HepG2 (cell line): ENCODE measurements at regions not wholly inside any gene's neighbourhood (a gene's known extent, or its start where the extent isn't known, plus 50 kb on each side); places are given as distances from the start of the nearest gene placed in this dataset.

Source experiments
- ATF1 ChIP-seq: IDR thresholded peaks from 2 replicates; pipeline ENCODE4 v1.6.1; 2016; ENCODE audit warnings: mild to moderate bottlenecking, control low read depth
- CHD2 ChIP-seq: IDR thresholded peaks from 2 replicates; pipeline ENCODE4 v1.6.1; 2011; ENCODE audit warnings: low read depth, low read length, improper control_type of control experiment
- CTCF ChIP-seq: sonication (generic); formaldehyde crosslinking; IDR thresholded peaks from 2 replicates; pipeline ENCODE4 v1.5.0; 2020; ENCODE audit warnings: mild to moderate bottlenecking, missing genetic modification reagents, moderate library complexity
- EZH2 ChIP-seq: conservative IDR thresholded peaks from 2 replicates; pipeline ENCODE4 v1.6.1; 2012; ENCODE audit warnings: mild to moderate bottlenecking, low read depth, low read length, moderate library complexity
- KAT7 ChIP-seq: IDR thresholded peaks from 2 replicates; pipeline ENCODE4 v1.6.1; 2018; ENCODE audit warnings: borderline replicate concordance, missing compliant biosample characterization
- MTA3 ChIP-seq: sonication (generic); formaldehyde crosslinking; IDR thresholded peaks from 2 replicates; pipeline ENCODE4 v1.4.0; 2020; ENCODE audit warnings: missing genetic modification reagents
- POLR2A ChIP-seq, 2 experiments: IDR thresholded peaks; 2 replicates each; pipeline ENCODE4 v1.6.1; 2011; ENCODE audit warnings: low read depth in 2 of 2, low read length in 2 of 2, mild to moderate bottlenecking in 1 of 2, moderate library complexity in 1 of 2; ENCODE audit not compliant: insufficient read depth in 1 of 2
- POLR2AphosphoS2 ChIP-seq: IDR thresholded peaks from 2 replicates; pipeline ENCODE4 v1.6.1; 2011; ENCODE audit warnings: low read depth, low read length, improper control_type of control experiment
- YY1 ChIP-seq: IDR thresholded peaks from 2 replicates; pipeline ENCODE4 v1.6.1; 2011; ENCODE audit warnings: low read length, low read depth, moderate library complexity, mild to moderate bottlenecking; ENCODE audit not compliant: insufficient read depth, insufficient replicate concordance
- ZKSCAN5 ChIP-seq: sonication (generic); formaldehyde crosslinking; IDR thresholded peaks from 2 replicates; pipeline ENCODE4 v1.5.1; 2020; ENCODE audit warnings: mild to moderate bottlenecking, missing genetic modification reagents
- ZSCAN5A ChIP-seq: sonication (generic); formaldehyde crosslinking; IDR thresholded peaks from 2 replicates; pipeline ENCODE4 v1.8.0; 2022; ENCODE audit warnings: mild to moderate bottlenecking, missing genetic modification reagents, borderline replicate concordance
- TF ChIP-seq, protein P1 (sequence below): IDR thresholded peaks from 2 replicates; pipeline ENCODE4 v1.4.0; 2020; ENCODE audit warnings: mild to moderate bottlenecking, missing genetic modification reagents

DNA sequence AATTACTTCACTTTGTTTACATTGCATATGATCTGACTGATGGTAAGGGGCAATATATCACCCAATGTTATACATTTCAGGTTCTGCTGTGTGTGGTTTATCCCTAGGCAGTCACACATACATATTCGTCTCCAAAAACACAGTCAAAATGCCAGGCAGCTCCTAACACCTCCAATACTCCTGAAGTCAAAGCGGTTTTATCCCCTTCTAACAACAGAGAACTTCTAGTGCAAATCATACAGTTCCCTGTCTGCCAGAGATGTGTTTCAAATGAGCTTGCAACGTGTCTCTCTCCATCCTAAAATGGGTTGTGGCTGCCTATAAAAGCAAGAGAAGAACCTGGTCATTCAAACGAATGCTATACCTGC, 328.9 kb downstream of the ELAVL2 start:
- no peak for TF ChIP-seq CTCF (CRISPR knock-in tag)
- no peak for TF ChIP-seq ZKSCAN5 (CRISPR knock-in tag)
- TF ChIP-seq MTA3 (CRISPR knock-in tag) = no peak
- TF ChIP-seq YY1 = no peak
- TF ChIP-seq, protein P1, sequence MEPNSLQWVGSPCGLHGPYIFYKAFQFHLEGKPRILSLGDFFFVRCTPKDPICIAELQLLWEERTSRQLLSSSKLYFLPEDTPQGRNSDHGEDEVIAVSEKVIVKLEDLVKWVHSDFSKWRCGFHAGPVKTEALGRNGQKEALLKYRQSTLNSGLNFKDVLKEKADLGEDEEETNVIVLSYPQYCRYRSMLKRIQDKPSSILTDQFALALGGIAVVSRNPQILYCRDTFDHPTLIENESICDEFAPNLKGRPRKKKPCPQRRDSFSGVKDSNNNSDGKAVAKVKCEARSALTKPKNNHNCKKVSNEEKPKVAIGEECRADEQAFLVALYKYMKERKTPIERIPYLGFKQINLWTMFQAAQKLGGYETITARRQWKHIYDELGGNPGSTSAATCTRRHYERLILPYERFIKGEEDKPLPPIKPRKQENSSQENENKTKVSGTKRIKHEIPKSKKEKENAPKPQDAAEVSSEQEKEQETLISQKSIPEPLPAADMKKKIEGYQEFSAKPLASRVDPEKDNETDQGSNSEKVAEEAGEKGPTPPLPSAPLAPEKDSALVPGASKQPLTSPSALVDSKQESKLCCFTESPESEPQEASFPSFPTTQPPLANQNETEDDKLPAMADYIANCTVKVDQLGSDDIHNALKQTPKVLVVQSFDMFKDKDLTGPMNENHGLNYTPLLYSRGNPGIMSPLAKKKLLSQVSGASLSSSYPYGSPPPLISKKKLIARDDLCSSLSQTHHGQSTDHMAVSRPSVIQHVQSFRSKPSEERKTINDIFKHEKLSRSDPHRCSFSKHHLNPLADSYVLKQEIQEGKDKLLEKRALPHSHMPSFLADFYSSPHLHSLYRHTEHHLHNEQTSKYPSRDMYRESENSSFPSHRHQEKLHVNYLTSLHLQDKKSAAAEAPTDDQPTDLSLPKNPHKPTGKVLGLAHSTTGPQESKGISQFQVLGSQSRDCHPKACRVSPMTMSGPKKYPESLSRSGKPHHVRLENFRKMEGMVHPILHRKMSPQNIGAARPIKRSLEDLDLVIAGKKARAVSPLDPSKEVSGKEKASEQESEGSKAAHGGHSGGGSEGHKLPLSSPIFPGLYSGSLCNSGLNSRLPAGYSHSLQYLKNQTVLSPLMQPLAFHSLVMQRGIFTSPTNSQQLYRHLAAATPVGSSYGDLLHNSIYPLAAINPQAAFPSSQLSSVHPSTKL = no peak
- TF ChIP-seq ZSCAN5A = no peak
- TF ChIP-seq ATF1 (CRISPR knock-in tag) = no peak
- TF ChIP-seq POLR2AphosphoS2 = no peak
- TF ChIP-seq KAT7 (CRISPR knock-in tag) = no peak
- TF ChIP-seq CHD2 = no peak
- TF ChIP-seq POLR2A (IDR thresholded peaks at IDR 0.05; ENCODE audit: insufficient read depth in 1 of 2, low read depth in 2 of 2, low read length in 2 of 2) = no peak
- TF ChIP-seq EZH2 = no peak
